Thoracic aorta (tissue), 2 donors: ENCODE measurements at regions not wholly inside any gene's neighbourhood (a gene's known extent, or its start where the extent isn't known, plus 50 kb on each side); places are given as distances from the start of the nearest gene placed in this dataset.

Source experiments
- ATAC-seq: fragments of 150-250 bp; one replicate; pipeline ENCODE4 v1.8.0; 2017; ENCODE audit warnings: low read depth; ENCODE audit not compliant: insufficient number of reproducible peaks, low FRiP score
- DNase-seq: peaks from one replicate; pipeline ENCODE4 v3.0.0-alpha.2; 2020; ENCODE audit warnings: low spot score
- H3K27ac ChIP-seq, 2 donors: fragments of 200-600 bp; sonication (generic); 1 replicate in 1 of 2; 2 replicates in 1 of 2; pipeline ENCODE4 v1.5.1; 2016; ENCODE audit warnings: mild to moderate bottlenecking in 2 of 2, moderate library complexity in 2 of 2
- H3K27me3 ChIP-seq: fragments of 200-600 bp; sonication (generic); replicated peaks from 2 replicates; pipeline ENCODE4 v1.6.0; 2016; ENCODE audit warnings: mild to moderate bottlenecking; ENCODE audit not compliant: insufficient read depth
- H3K36me3 ChIP-seq: fragments of 200-600 bp; sonication (generic); one replicate; pipeline ENCODE4 v1.5.1; 2016
- H3K4me1 ChIP-seq, 2 donors: fragments of 200-600 bp; sonication (generic); 1 replicate in 1 of 2; 2 replicates in 1 of 2; pipeline versions ENCODE4 v1.5.1 to v1.6.0; 2016; ENCODE audit warnings: low read depth in 2 of 2, mild to moderate bottlenecking in 1 of 2; ENCODE audit not compliant: control insufficient read depth in 1 of 2
- H3K4me3 ChIP-seq: fragments of 200-600 bp; sonication (generic); 2 replicates; pipeline ENCODE4 v1.5.1; 2016; ENCODE audit warnings: mild to moderate bottlenecking
- H3K9me3 ChIP-seq: fragments of 200-600 bp; sonication (generic); 2 replicates; pipeline ENCODE4 v1.5.1; 2016
- CTCF ChIP-seq: fragments of 200-600 bp; sonication (generic); IDR thresholded peaks from one replicate; pipeline ENCODE4 v1.5.1; 2019; ENCODE audit warnings: antibody characterized with exemption

- TF ChIP-seq CTCF = no peak
- no peak overlapping the region for H3K4me3 ChIP-seq
- H3K9me3 ChIP-seq = no peaks in the 10 kb centered on the region
- ATAC-seq (no peak), DNase-seq (no peak)
- H3K27me3 ChIP-seq = no peaks in the 10 kb centered on the region
- no peaks in the 10 kb centered on the region for H3K4me1 ChIP-seq
- H3K27ac ChIP-seq = no peak overlapping the region
- no peaks in the 10 kb centered on the region for H3K36me3 ChIP-seq
Observed at GRCh38 chr2:48070415-48070814, 164.1 kb upstream of the FBXO11 start.

- Histone ChIP-seq H3K27ac (no peak overlapping the region), H3K9me3 (no peaks in the 10 kb centered on the region), H3K4me3 (no peak overlapping the region), H3K27me3 (no peaks in the 10 kb centered on the region), H3K36me3 (no peaks in the 10 kb centered on the region), H3K4me1 (no peaks in the 10 kb centered on the region)
- ATAC-seq (no peak), DNase-seq (no peak)
- TF ChIP-seq CTCF = no peak
Observed at GRCh38 chr2:48072583-48072982, 166.3 kb upstream of the FBXO11 start.

GRCh38 chr2:48075631-48076030 lies 169.3 kb upstream of the FBXO11 start:
- Histone ChIP-seq H3K27ac (no peak overlapping the region), H3K36me3 (no peaks in the 10 kb centered on the region), H3K9me3 (no peaks in the 10 kb centered on the region), H3K4me1 (no peaks in the 10 kb centered on the region), H3K27me3 (no peaks in the 10 kb centered on the region), H3K4me3 (no peak overlapping the region)
- no peak for TF ChIP-seq CTCF
- DNase-seq (no peak), ATAC-seq (no peak)

GRCh38 chr2:48080534-48081316 lies 174.4 kb upstream of the FBXO11 start:
- Histone ChIP-seq H3K36me3 (no peaks in the 10 kb centered on the region), H3K4me1 (no peaks in the 10 kb centered on the region), H3K27ac (no peak overlapping the region), H3K4me3 (no peak overlapping the region), H3K27me3 (no peaks in the 10 kb centered on the region), H3K9me3 (no peaks in the 10 kb centered on the region)
- ATAC-seq (no peak), DNase-seq (no peak)
- no peak for TF ChIP-seq CTCF

- no peaks in the 10 kb centered on the region for H3K27me3 ChIP-seq
- TF ChIP-seq CTCF = no peak
- no peak overlapping the region for H3K27ac ChIP-seq
- DNase-seq (no peak), ATAC-seq (no peak)
- H3K4me3 ChIP-seq = no peak overlapping the region
- no peaks in the 10 kb centered on the region for H3K9me3 ChIP-seq
- no peaks in the 10 kb centered on the region for H3K4me1 ChIP-seq
- no peaks in the 10 kb centered on the region for H3K36me3 ChIP-seq
Observed at GRCh38 chr2:48081317-48081628, 175.0 kb upstream of the FBXO11 start.
